GM19397 (cell line): ENCODE measurements at regions not wholly inside any gene's neighbourhood (a gene's known extent, or its start where the extent isn't known, plus 50 kb on each side); places are given as distances from the start of the nearest gene placed in this dataset.

Source experiments
- ATAC-seq: cut with Tn5 transposase; IDR thresholded peaks from one replicate; pipeline ENCODE4 v1.9.1; 2021; ENCODE audit warnings: mild to moderate bottlenecking, moderate library complexity; ENCODE audit not compliant: unreplicated experiment

DNA sequence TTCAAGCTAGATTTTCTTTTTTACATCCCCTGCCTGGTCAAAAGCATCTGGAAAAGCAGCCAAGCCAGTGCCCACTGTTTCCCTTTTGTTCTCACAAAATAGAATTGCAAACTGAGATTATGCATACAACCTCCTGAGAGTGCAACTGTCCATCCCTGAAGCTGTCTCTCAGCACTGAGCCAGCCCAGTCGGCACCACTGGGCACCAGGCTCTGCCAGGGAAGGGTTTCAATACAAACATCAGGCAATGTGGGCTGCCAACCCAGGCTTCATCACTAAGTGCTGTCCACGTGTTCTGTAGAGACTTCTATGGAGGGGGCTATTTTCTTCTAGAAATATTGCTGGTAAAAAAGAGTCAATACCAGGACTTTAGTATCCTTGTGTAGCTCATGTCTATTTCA lies 356.3 kb upstream of the TBL1XR1 start:
- ATAC-seq, result no peak

DNA sequence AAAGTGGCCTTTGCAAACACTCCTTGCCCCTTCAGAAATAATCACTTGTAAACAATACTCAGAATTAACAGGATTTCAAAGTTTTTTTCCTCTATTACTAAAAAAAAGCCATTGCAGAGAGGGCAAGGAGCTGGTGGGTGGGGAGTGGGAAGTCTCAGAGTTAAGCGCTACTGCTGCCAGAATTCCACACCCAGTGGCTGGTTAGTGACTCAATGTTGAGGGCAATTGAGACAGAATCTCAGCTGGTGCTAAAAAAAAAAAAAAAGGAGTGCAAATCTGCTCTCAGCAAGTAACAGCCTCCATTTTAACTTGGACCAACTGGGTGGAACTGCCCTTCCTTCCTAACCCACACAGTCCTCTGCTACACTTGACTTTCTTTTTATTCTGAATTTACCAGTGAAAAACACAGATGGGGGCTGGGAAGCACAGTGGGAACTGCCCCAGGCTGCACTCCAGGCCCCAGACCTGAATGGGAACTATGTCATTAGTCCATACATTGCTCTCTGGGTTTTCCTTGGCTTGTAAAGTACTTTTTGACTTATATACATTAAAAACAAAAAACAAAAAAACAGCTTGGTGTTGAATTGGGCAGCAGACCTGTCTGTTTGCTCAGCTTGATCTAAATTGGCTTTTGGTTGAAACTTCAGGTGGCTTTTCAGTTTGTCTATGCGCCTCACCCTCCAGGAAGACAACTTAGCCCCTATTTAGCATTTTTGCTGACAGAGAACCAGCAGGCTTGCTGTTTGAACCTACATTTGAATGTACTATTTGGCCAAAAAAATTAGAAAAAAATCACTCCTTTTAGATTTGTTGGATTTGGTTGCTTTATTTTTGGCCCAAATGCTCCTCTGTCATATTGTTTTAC lies 357.8 kb upstream of the TBL1XR1 start:
- ATAC-seq, result no peak

GRCh38 chr3:177557548-177557947 lies 360.3 kb upstream of the TBL1XR1 start:
- ATAC-seq, result no peak

- no peak for ATAC-seq
These were observed 364.1 kb upstream of the TBL1XR1 start for GRCh38 chr3:177561365-177561764.

DNA sequence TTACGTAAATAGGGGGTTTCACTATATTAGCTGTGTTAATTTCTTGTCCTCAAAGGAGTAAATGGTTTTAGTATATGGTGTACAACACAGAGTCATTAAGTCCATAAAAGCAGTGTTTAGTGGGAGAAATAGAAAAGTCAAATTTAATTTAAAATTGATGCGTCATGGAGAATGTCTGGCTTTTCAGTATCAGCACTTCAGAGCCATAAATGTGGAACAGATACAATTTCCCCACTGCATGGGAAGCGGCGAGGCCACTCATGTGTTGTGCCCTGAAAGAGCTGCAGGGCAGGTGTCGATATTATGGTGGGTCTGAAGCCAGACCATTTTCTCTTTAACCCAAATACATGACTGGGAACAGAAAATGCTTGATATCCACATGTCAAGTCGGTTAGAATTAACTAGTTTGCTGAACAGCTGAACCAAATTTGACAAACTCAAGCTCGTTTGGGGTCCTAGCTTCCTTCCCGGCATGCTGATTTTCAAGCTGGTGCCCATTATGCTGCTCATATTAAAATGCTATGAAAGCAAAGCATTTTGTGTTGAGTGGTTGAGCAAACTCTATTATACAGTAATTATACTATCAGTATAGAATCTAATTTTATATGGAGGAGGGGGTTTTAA lies 364.6 kb upstream of the TBL1XR1 start:
- ATAC-seq, result no peak

DNA sequence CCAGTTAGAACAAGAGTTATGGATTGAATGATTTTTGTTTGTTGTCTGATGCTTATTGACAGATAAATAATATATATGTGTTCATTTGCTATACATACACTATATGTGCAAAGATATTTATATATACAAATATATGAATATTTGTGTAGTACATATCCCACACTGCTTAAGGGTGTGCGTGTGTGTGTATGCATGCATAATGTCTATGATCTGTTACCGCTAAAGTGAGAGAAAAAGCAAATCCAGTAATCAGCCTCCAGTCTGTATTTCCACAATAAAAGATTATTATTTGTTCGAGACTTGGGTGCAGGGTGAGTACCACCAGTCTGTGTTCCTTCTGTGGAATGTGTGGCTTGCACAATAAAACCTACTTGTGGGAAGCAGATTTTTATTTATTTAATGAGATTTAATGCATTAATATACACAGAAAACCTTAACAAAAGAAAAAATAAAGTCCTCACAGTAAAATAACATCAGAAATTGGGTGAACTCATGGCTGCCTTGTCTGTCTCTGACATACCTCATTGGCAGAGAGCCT lies 366.0 kb upstream of the TBL1XR1 start:
- no peak for ATAC-seq

GRCh38 chr3:177563792-177564191 lies 366.5 kb upstream of the TBL1XR1 start:
- no peak for ATAC-seq

- no peak for ATAC-seq
These were observed 368.7 kb upstream of the TBL1XR1 start for GRCh38 chr3:177565981-177566380.

GRCh38 chr3:177567833-177568232 lies 370.6 kb upstream of the TBL1XR1 start:
- no peak for ATAC-seq

DNA sequence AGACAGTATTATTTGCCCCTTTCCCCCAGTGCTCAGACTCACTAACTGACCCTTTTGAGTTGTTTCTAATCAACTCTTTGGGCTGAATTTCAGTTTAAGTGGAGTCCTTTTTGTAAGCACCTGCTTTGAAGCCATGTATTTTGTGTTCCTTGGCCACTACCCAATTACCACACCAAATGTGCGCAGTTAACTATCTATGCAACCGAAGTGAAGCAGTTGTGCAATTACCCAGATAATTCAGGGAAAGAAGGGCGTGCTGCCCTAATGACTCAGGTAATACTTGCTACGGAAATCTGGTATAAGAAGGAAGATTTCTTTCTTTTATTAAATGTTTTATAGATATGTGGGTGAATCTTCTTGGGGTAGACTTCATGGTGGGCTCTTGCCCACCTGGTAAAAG lies 371.9 kb upstream of the TBL1XR1 start:
- no peak for ATAC-seq

GRCh38 chr3:177569875-177570657 lies 372.8 kb upstream of the TBL1XR1 start:
- ATAC-seq, result no peak

- ATAC-seq, result no peak
These were observed 374.1 kb upstream of the TBL1XR1 start for GRCh38 chr3:177571271-177571943.

DNA sequence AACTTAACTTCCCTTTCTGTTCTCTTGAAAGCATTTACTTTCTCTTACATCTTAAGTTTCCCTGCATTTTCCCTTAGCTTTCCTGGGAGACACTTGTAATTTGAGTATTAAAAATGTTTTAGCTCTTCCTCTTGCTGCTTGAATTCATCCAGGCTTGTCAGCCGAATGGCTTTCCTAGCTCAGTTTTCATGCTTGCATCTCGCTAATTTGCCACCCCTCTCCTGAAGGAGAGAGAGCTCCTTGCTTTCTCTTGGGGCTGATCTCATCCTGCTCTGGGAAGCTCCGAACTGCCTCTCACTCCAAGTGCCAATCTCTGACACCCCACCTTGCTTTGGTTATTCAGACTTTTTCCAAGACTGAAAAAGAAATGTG lies 374.6 kb upstream of the TBL1XR1 start:
- no peak for ATAC-seq

DNA sequence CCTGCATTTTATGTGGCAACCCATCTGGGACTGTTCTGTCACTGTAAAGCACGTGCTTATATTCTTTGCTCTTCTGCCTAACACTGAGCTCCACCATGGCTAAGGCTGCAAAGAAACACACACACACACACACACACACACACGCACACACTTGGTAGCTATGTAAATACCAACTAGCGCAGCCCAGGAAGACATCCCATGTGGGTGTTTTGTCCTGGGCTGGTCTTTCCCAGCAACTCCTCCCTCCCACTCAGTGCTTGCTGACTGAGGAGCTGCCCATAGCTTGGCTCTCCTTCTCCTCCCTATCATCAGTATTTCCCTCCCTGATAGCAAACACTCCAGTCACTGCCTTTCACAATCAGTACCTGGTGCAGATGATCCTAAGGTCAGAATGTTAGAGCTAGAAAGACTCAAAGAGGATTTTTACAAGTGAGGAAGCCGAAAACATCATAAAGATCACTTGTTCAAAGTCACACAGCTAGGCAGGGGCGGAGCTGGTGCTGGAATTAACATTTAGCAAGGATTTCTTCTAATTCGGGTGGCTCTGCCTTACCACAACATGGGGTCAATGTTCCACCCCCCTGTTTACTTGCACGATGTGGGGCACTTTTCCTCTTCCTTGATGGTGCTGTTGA lies 377.1 kb upstream of the TBL1XR1 start:
- ATAC-seq, result no peak

GRCh38 chr3:177576746-177577145 lies 379.5 kb upstream of the TBL1XR1 start:
- no peak for ATAC-seq

DNA sequence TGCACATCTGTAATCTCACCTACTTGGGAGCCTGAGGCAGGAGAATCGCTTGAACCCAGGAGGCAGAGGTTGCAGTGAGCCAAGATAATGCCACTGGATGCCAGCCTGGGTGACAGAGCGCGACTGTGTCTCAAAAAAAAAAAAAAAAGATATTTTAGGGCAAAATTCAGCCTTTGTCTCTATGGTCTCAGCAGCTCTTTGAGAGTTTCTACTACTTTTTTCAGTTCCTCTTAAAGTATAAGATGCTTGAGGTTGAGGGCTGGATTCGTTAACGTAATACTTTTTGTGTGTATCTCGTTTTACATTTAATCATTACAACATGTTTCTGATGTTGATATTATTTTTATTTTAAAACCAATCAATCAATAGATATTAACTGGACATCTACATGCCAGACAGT lies 381.2 kb upstream of the TBL1XR1 start:
- no peak for ATAC-seq

- ATAC-seq, result no peak
These were observed 382.1 kb upstream of the TBL1XR1 start for GRCh38 chr3:177579419-177579818.

GRCh38 chr3:177580437-177580836 lies 383.2 kb upstream of the TBL1XR1 start:
- no peak for ATAC-seq

DNA sequence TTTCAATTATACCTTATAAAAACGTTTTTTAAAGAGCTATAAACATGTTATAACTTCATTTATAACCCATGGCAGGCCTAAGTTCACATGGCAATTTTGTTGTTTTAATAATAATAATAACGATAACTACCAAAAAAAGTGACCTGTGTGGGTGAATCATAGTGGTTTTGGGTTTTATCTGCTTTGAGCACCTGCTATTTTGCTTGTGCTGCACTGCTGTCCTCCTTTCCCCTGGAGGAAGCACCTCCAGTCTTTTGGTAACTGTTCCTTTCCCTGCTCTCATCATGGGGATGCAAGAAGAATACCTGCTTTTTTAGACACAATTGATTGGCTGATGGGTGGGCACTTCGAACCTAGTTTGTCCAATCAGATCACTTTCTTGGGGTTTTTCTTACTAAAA lies 388.0 kb upstream of the TBL1XR1 start:
- no peak for ATAC-seq

DNA sequence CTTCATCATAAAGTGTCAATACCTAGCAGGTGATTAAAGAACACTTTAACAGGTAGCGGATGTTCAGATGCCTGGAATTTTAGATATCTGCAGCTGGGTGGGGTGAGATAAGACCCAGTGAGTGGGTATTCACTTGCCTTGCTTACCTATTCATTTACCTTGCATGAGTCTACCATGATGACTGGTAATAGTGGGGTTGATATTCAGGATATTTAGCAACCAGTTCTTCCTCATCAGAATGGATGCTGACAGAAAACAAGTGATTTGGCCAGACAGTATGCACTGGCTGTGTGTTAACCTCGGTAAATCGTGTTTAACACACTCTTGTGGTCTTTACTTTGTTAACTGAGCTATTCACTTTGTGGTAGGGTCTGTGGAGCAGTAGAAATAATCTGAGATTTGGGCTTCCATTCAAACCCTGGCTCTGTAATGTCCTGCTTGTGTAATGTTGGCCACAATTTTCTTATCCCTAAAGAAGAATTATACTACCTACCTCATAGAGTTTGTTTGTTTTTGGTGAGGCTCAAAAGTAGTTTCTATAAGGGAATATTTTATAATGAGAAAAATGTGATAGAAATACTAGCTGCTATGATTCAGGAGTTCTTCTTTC lies 391.9 kb upstream of the TBL1XR1 start:
- no peak for ATAC-seq
